ENCODE measurements at regions not wholly inside any gene's neighbourhood (a gene's known extent, or its start where the extent isn't known, plus 50 kb on each side); places are given as distances from the start of the nearest gene placed in this dataset.

- no peaks in the 10 kb centered on the region for H4K20me1 ChIP-seq (ENCODE audit: low read depth, low read length)
- no peak overlapping the region for H3K27ac ChIP-seq (ENCODE audit: low read depth, low read length)
- H3K9me2 ChIP-seq (replicated peaks; ENCODE audit: insufficient read depth, low read length), result peaks cover 2% of the 10 kb centered on the region; the same call in 1 of the 2 replicates
- H3K36me3 ChIP-seq (ENCODE audit: low read length), result no peaks in the 10 kb centered on the region
- H3K79me2 ChIP-seq (ENCODE audit: insufficient read depth, low read length), result no peaks in the 10 kb centered on the region
- no peak overlapping the region for H3K9ac ChIP-seq (ENCODE audit: low read length)
- no peaks in the 10 kb centered on the region for H3K27me3 ChIP-seq (ENCODE audit: low read length)
- H3K4me2 ChIP-seq (ENCODE audit: low read depth, low read length, poor library complexity, severe bottlenecking), result no peak overlapping the region
- TF ChIP-seq, protein P1, sequence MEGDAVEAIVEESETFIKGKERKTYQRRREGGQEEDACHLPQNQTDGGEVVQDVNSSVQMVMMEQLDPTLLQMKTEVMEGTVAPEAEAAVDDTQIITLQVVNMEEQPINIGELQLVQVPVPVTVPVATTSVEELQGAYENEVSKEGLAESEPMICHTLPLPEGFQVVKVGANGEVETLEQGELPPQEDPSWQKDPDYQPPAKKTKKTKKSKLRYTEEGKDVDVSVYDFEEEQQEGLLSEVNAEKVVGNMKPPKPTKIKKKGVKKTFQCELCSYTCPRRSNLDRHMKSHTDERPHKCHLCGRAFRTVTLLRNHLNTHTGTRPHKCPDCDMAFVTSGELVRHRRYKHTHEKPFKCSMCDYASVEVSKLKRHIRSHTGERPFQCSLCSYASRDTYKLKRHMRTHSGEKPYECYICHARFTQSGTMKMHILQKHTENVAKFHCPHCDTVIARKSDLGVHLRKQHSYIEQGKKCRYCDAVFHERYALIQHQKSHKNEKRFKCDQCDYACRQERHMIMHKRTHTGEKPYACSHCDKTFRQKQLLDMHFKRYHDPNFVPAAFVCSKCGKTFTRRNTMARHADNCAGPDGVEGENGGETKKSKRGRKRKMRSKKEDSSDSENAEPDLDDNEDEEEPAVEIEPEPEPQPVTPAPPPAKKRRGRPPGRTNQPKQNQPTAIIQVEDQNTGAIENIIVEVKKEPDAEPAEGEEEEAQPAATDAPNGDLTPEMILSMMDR (IDR thresholded peaks at IDR 0.05; ENCODE audit: insufficient read depth, low read length, poor library complexity, severe bottlenecking), result no peak
- no peak for TF ChIP-seq EZH2phosphoT487 (conservative IDR thresholded peaks at IDR 0.05; ENCODE audit: low read length)
- no peaks in the 10 kb centered on the region for H3F3A ChIP-seq (ENCODE audit: insufficient read depth)
- no peaks in the 10 kb centered on the region for H3K9me3 ChIP-seq (ENCODE audit: insufficient read depth, low read length)
- H3K4me3 ChIP-seq (ENCODE audit: insufficient read depth, low read length, poor library complexity, severe bottlenecking), result no peak overlapping the region
- no peak overlapping the region for H2AFZ ChIP-seq (ENCODE audit: low read depth, low read length, severe bottlenecking)
Measured at GRCh38 chr1:208503787-208504186, 259.6 kb upstream of the PLXNA2 start.

DNA sequence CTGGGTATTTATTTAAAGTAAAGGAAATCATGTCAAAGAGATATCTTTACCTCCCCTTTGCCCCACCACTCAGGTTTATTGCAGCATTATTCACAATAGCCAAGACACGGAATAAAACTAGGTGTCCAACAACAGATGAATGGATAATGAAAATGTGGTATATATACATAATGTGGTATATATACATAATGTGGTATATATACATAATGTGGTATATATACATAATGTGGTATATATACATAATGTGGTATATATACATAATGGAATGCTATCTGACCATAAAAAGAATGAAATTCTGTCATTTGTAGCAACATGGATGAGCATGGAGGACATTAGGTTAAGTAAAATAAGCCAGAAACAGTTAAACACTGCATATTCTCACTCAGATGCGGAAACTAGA, 262.6 kb upstream of the PLXNA2 start:
- H3K9me3 ChIP-seq (ENCODE audit: insufficient read depth, low read length), result no peaks in the 10 kb centered on the region
- H3K4me3 ChIP-seq (ENCODE audit: insufficient read depth, low read length, poor library complexity, severe bottlenecking), result no peak overlapping the region
- no peaks in the 10 kb centered on the region for H3K79me2 ChIP-seq (ENCODE audit: insufficient read depth, low read length)
- H3K9me2 ChIP-seq (replicated peaks; ENCODE audit: insufficient read depth, low read length), result peaks cover 2% of the 10 kb centered on the region; the same call in 1 of the 2 replicates
- H3K9ac ChIP-seq (ENCODE audit: low read length), result no peak overlapping the region
- no peak overlapping the region for H3K27ac ChIP-seq (ENCODE audit: low read depth, low read length)
- no peak overlapping the region for H3K4me2 ChIP-seq (ENCODE audit: low read depth, low read length, poor library complexity, severe bottlenecking)
- TF ChIP-seq, protein P1 (IDR thresholded peaks at IDR 0.05; ENCODE audit: insufficient read depth, low read length, poor library complexity, severe bottlenecking), result no peak
- TF ChIP-seq EZH2phosphoT487 (conservative IDR thresholded peaks at IDR 0.05; ENCODE audit: low read length), result no peak
- H4K20me1 ChIP-seq (ENCODE audit: low read depth, low read length), result no peaks in the 10 kb centered on the region
- H3F3A ChIP-seq (ENCODE audit: insufficient read depth), result no peaks in the 10 kb centered on the region
- H3K27me3 ChIP-seq (ENCODE audit: low read length), result no peaks in the 10 kb centered on the region
- H3K36me3 ChIP-seq (ENCODE audit: low read length), result no peaks in the 10 kb centered on the region
- no peak overlapping the region for H2AFZ ChIP-seq (ENCODE audit: low read depth, low read length, severe bottlenecking)

DNA sequence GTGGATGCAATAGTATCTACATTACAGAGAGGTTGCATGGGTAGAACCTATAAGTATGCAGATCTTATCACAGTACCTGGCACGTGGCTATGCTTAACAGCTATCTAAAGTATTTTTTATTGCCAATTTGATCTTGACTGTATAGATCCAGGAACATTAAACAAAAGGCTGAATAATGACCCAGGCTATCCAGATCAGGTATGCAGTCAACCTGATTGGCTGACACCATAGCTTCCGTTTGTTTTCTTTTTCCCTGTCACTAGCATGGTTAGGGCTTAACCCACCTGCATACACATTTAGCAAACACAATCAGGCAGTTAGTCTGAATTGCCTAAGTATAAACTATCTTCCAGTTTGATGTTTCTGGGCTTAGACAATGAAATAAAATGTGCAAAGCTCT, 264.9 kb upstream of the PLXNA2 start:
- TF ChIP-seq EZH2phosphoT487 (conservative IDR thresholded peaks at IDR 0.05; ENCODE audit: low read length), result no peak
- TF ChIP-seq, protein P1 (IDR thresholded peaks at IDR 0.05; ENCODE audit: insufficient read depth, low read length, poor library complexity, severe bottlenecking), result no peak
- H3K9me2 ChIP-seq (replicated peaks; ENCODE audit: insufficient read depth, low read length), result 0 out of 2 replicates have a peak, but pooled peaks cover 2% of the 10 kb centered on the region
- H3K27me3 ChIP-seq (ENCODE audit: low read length), result no peaks in the 10 kb centered on the region
- no peak overlapping the region for H3K4me2 ChIP-seq (ENCODE audit: low read depth, low read length, poor library complexity, severe bottlenecking)
- H3K9ac ChIP-seq (ENCODE audit: low read length), result no peak overlapping the region
- H3K79me2 ChIP-seq (ENCODE audit: insufficient read depth, low read length), result no peaks in the 10 kb centered on the region
- H4K20me1 ChIP-seq (ENCODE audit: low read depth, low read length), result no peaks in the 10 kb centered on the region
- no peaks in the 10 kb centered on the region for H3K36me3 ChIP-seq (ENCODE audit: low read length)
- H3K4me3 ChIP-seq (ENCODE audit: insufficient read depth, low read length, poor library complexity, severe bottlenecking), result no peak overlapping the region
- H3K27ac ChIP-seq (ENCODE audit: low read depth, low read length), result no peak overlapping the region
- H3F3A ChIP-seq (ENCODE audit: insufficient read depth), result no peaks in the 10 kb centered on the region
- H2AFZ ChIP-seq (ENCODE audit: low read depth, low read length, severe bottlenecking), result no peak overlapping the region
- no peaks in the 10 kb centered on the region for H3K9me3 ChIP-seq (ENCODE audit: insufficient read depth, low read length)

All from SU-DHL-6 (cell line).